IMR-90 (cell line): ENCODE measurements at regions not wholly inside any gene's neighbourhood (a gene's known extent, or its start where the extent isn't known, plus 50 kb on each side); places are given as distances from the start of the nearest gene placed in this dataset.

ENCODE experiments used
- CTCF ChIP-seq: conservative IDR thresholded peaks from 2 replicates; pipeline ENCODE4 v1.5.1; 2012; ENCODE audit warnings: mild to moderate bottlenecking, low read depth, low read length, improper control_type of control experiment
- FOS ChIP-seq: fragments of 150-350 bp; IDR thresholded peaks from 2 replicates; pipeline ENCODE4 v1.6.1; 2016; ENCODE audit warnings: low read depth, low read length
- POLR2A ChIP-seq: IDR thresholded peaks from 2 replicates; pipeline ENCODE4 v1.6.1; 2012; ENCODE audit warnings: mild to moderate bottlenecking, low read depth, low read length

DNA sequence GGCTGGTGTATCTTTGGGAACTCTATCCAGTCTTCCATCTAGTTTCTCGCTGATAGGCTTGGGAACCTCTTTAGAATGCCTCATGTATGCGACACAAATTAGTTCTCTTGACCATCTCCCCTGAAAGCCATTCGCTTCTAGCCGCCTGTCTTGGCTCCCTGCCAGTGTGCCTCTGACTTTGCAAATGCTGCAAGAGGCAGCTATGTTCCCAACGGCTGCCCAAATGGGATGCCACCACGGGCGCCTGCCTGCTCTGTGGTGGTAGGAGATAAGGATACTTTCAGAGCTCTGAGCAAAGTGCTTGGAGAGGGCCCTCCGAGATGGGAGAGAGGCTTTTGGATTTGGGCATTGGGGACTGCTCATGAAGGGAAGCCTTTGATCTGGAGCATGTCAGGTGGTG, 77.7 kb upstream of the IGFBP5 start:
- no peak for TF ChIP-seq CTCF
- TF ChIP-seq FOS, result no peak
- TF ChIP-seq POLR2A, result no peak
